GM12875 (cell line): ENCODE measurements at regions not wholly inside any gene's neighbourhood (a gene's known extent, or its start where the extent isn't known, plus 50 kb on each side); places are given as distances from the start of the nearest gene placed in this dataset.

ENCODE experiments used
- H3K4me3 ChIP-seq: one replicate; pipeline ENCODE4 v1.5.1; 2011; ENCODE audit warnings: low read depth, low read length, control low read depth
- CTCF ChIP-seq: IDR thresholded peaks from 2 replicates; pipeline ENCODE4 v1.5.1; 2011; ENCODE audit warnings: low read depth, mild to moderate bottlenecking, control low read depth, inconsistent platforms, low read length, moderate library complexity, borderline replicate concordance; ENCODE audit not compliant: insufficient read depth

GRCh38 chr2:234771176-234771575 lies 180.6 kb upstream of the SH3BP4 start:
- no peak overlapping the region for H3K4me3 ChIP-seq
- no peak for TF ChIP-seq CTCF

GRCh38 chr2:234770715-234771141 lies 181.1 kb upstream of the SH3BP4 start:
- TF ChIP-seq CTCF = no peak
- H3K4me3 ChIP-seq = no peak overlapping the region

GRCh38 chr2:234770031-234770506 lies 181.7 kb upstream of the SH3BP4 start:
- TF ChIP-seq CTCF = no peak

GRCh38 chr2:234768608-234769196 lies 183.1 kb upstream of the SH3BP4 start:
- H3K4me3 ChIP-seq = no peak overlapping the region
- TF ChIP-seq CTCF = no peak

More at GRCh38 chr2:234770031-234770506, 181.7 kb upstream of the SH3BP4 start:
- no peak overlapping the region for H3K4me3 ChIP-seq

- no peak for TF ChIP-seq CTCF
- H3K4me3 ChIP-seq = no peak overlapping the region
Measured at GRCh38 chr2:234765279-234765678, 186.5 kb upstream of the SH3BP4 start.

GRCh38 chr2:234764372-234764771 lies 187.4 kb upstream of the SH3BP4 start:
- TF ChIP-seq CTCF = no peak

More at GRCh38 chr2:234764372-234764771, 187.4 kb upstream of the SH3BP4 start:
- no peak overlapping the region for H3K4me3 ChIP-seq
